CD4-positive, alpha-beta T cell treated with Interleukin-6 for 4 hours (primary cell): ENCODE measurements at regions not wholly inside any gene's neighbourhood (a gene's known extent, or its start where the extent isn't known, plus 50 kb on each side); places are given as distances from the start of the nearest gene placed in this dataset.

ENCODE experiments used
- DNase-seq: peaks from one replicate; pipeline ENCODE4 v3.0.0-alpha.2; 2020; ENCODE audit warnings: mixed read lengths

- DNase-seq: no peak
Observed at GRCh38 chr11:15490535-15490934, 375.8 kb downstream of the INSC start.

DNA sequence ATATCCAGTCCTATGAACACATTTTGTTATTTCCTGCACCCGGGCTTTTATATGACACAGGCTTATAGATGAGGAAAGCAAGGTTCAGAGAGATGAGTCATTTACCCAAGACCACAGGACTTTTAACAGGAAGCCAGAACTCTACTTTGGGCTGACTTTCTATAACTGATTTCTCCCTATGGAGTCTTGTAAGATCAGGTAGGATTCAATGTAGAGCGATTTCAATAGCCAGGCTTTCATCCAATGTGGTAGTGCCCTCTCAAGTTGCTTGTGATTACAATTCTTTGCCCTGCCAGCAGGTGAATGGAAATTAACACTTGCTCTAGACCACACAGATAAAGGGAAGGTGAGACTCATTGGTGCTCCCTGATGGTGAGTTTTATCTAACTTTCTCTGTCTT lies 378.3 kb downstream of the INSC start:
- DNase-seq: no peak

GRCh38 chr11:15493921-15494620 lies 379.3 kb downstream of the INSC start:
- DNase-seq: no peak

DNA sequence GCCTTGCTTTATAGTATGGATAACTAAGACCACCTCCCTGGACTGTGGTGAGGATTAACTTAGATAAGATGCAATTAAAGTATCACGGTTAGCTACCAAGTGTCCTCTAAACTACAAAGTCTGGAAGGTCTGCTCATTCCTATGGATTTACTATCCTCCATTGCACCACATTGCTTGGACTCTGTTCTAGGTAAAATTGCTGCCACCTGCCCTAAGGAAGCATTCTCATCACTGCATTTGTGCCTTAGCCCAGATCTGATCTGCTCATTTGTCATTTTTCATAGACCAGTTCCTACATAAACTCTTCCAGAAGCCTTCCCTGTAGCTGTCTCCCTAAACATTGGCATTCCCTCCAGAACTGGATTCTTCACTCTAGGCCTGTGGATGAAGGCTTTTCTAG lies 380.0 kb downstream of the INSC start:
- DNase-seq: no peak

DNA sequence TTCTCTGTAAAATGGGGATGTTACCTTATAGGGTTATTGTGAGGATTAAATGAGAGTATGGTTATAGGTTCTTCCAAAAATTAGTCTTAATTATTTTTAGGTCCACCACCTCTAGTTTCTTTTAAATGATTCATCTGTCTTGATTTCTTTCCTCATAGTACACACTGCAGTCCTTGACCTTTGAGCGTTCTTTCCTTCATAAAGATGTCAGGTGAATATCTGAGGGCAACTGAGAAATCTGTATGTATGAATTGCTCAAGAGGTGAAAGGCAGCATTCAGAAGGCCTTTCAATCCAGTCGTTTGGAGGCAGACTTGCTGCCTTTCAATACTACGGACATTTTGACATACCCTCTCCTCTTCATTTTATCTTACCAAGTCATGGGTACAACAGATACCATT lies 380.7 kb downstream of the INSC start:
- no peak for DNase-seq

- no peak for DNase-seq
Observed at GRCh38 chr11:15497366-15497765, 382.6 kb downstream of the INSC start.

- no peak for DNase-seq
Observed at GRCh38 chr11:15499674-15500073, 385.0 kb downstream of the INSC start.

GRCh38 chr11:15500643-15501042 lies 385.9 kb downstream of the INSC start:
- DNase-seq: no peak

GRCh38 chr11:15501566-15501965 lies 386.8 kb downstream of the INSC start:
- no peak for DNase-seq

DNA sequence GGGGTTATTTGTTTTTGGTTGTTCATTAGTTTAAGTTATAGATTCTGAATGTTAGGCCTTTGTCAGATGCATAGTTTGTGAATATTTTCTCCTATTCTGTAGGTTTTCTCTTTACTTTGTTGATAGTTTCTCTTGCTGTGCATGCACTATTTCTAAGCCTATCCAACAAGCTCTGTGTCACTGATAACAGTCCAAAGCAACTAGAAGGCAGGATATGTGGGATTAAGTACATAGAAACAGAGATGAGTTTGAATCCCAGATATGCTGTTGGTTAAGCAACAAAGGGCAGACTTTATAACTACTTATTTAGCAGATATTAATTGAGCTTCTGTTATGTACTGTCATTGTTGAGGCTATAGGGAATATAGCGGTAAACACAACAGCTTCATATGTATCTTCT lies 390.4 kb downstream of the INSC start:
- DNase-seq: no peak

- DNase-seq: no peak
Observed at GRCh38 chr11:15507592-15507991, 392.9 kb downstream of the INSC start.

- no peak for DNase-seq
Observed at GRCh38 chr11:15509082-15509481, 394.4 kb downstream of the INSC start.

- DNase-seq: no peak
Observed at GRCh38 chr11:15519124-15519791, 404.5 kb downstream of the INSC start.

- DNase-seq: no peak
Observed at GRCh38 chr11:15519911-15520310, 405.2 kb downstream of the INSC start.

- DNase-seq: no peak
Observed at GRCh38 chr11:15523543-15523942, 408.8 kb downstream of the INSC start.

DNA sequence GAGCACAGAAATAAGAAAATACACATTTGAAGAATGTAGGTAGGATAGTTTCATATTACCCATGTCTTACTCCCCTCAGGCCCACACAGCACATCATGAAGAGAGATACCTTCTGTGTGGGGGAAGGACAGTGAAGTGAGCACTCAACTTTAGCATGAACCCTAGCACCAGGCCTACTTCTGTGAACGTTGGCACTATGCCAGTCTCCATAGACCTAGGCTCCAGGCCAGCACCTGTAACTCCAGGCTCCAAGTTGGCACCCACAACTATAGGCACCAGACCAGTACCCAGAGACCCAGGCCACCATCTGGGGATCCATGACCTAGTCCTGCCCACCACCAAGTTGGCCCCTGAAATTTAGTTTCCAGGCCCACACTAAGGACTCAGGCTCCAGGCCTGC lies 410.9 kb downstream of the INSC start:
- no peak for DNase-seq

DNA sequence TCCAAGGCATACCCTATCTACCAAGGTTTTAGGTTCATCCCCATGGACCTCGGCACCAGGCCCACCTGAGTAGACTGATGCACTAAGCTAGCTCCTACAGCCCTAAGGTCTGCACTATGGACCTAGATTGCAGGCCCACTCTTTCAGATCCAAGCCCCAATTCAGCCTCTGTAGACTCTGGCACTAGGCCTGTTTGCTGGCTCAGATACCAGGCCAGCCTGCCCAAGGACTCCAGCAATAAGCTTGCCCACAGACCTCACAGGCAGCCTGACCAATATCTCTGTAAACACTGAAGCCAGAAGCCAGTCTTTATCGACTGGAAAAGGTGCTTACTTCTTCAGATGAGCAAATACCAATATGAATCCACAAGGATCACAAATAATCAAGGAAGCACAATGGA lies 411.3 kb downstream of the INSC start:
- DNase-seq: no peak

GRCh38 chr11:15526859-15527450 lies 412.2 kb downstream of the INSC start:
- DNase-seq: no peak

DNA sequence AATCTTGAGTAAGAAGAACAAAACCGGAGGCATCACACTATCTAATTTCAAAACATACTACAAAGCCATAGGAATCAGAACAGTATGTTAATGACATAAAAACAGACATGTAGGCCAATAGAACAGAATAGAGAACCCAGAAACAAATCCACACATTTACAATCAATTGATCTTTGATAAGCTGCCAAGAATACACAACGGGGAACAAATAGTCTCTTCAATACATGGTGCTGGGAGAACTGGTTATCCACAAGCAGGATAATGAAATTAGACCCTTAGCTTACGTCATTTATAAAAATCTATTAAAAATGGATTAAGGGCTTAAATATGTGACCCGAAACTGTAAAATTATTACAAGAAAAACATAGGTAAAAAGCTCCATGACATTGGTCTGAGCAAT lies 417.7 kb downstream of the INSC start:
- no peak for DNase-seq

GRCh38 chr11:15534266-15534665 lies 419.5 kb downstream of the INSC start:
- no peak for DNase-seq

GRCh38 chr11:15535414-15535813 lies 420.7 kb downstream of the INSC start:
- no peak for DNase-seq

GRCh38 chr11:15536438-15536837 lies 421.7 kb downstream of the INSC start:
- no peak for DNase-seq

DNA sequence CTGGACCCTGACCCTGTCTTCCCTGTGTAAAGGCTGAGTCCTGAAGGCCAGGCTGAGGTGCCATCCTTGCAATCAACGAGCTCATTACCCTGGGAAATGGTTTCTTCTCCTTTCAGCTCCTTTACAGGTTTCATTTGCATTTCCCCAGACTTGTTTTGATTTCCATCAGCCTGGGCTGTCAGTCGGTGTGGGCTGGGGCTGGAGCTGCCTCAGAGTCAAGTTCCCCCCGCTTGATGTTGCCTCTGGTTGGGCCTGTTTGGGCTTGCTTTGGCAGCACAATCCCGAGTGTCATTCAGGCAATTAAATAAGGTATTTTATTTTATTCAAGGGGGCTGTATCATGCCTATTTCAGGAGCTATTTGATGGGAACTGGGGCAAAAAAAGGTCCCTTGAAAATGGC lies 424.9 kb downstream of the INSC start:
- DNase-seq: no peak

DNA sequence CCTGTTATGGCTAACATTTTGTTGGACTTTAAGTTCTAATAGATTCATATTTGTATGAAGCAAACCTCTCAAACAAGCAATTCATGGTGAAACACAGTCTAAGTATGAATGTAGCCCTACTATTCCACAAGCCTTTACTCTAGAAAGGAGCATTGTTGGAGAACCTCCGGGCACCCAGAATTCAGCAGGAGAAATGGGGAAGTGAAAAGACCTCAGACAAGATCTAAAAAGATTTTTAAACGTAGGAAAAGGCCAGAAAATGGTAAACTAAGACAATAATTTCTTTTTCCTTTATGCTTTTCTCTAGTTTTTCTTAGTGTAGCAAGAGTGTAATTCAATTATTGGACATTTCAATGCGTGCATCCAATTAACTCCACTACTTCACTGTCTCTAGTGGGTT lies 426.4 kb downstream of the INSC start:
- DNase-seq: no peak

DNA sequence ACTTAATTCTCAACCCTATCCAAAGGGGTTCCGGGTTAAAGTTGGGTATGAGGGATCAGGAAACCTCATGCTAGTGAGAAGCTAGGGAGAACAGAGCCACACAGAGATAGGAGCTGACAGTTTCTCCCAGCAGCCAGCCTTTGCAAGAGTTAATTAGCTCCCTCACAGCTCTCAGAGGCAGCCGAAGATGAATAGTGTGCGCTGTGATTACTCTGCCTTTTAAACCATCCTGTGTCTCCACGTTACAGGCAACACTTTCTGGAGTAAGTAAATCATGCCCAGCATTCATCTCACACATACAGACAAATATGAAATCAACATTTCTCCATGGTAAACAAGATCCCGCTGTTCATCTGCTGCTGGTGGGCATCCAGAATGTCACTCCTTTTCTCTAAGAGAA lies 429.6 kb downstream of the INSC start:
- no peak for DNase-seq
